Endothelial cell of umbilical vein (primary cell): ENCODE measurements at regions not wholly inside any gene's neighbourhood (a gene's known extent, or its start where the extent isn't known, plus 50 kb on each side); places are given as distances from the start of the nearest gene placed in this dataset.

Experiments used
- BruUV-seq: library from RNA; stranded (reverse); fragments of 400-500 nt; replicated peaks from 2 replicates; lab custom pipeline; 2021; lab: Mats Ljungman, UMichigan
- CTCF ChIA-PET: fragments of 300-600, 350-600 bp; sonication (Branson Sonifier 250); formaldehyde crosslinking; loops from one replicate; lab custom pipeline; 2021; ENCODE audit warnings: antibody characterized with exemption, inconsistent platforms; lab: Charles Lee
- POLR2A ChIA-PET: fragments of 300-600, 350-600 bp; sonication (Branson Sonifier 250); formaldehyde crosslinking; loops from one replicate; lab custom pipeline; 2021; ENCODE audit warnings: antibody characterized with exemption, inconsistent platforms; lab: Charles Lee
- DNase-seq: peaks from one replicate; pipeline ENCODE4 v3.0.0-alpha.2; 2011; ENCODE audit warnings: low read depth, low spot score
- FAIRE-seq: peaks from 2 replicates; lab custom pipeline; 2011; peaks lifted over from hg19 to GRCh38; lab: Jason Lieb, UNC
- H2AFZ ChIP-seq: 2 replicates; pipeline ENCODE4 v1.6.0; 2012; ENCODE audit warnings: low read depth, low read length, control low read depth, inconsistent platforms
- H3K27ac ChIP-seq: 2 replicates; pipeline ENCODE4 v1.5.1; 2011; ENCODE audit warnings: low read depth, mild to moderate bottlenecking, control low read depth, low read length, moderate library complexity; ENCODE audit not compliant: insufficient read depth
- H3K27me3 ChIP-seq, 2 experiments: 2 replicates each; pipeline versions ENCODE4 v1.6.0 to v1.6.1; 2011; ENCODE audit warnings: low read length in 2 of 2, mixed read lengths in 1 of 2; ENCODE audit not compliant: control insufficient read depth in 2 of 2, insufficient read depth in 2 of 2
- H3K36me3 ChIP-seq, 2 experiments: 2 replicates in 1 of 2; 3 replicates in 1 of 2; pipeline ENCODE4 v1.5.1; 2011; ENCODE audit warnings: low read length in 2 of 2, mild to moderate bottlenecking in 1 of 2, moderate library complexity in 1 of 2; ENCODE audit not compliant: control insufficient read depth in 2 of 2, insufficient read depth in 2 of 2; ENCODE audit errors: extremely low read depth in 1 of 2
- H3K4me1 ChIP-seq: 3 replicates; pipeline ENCODE4 v1.5.1; 2011; ENCODE audit warnings: mild to moderate bottlenecking, low read length; ENCODE audit not compliant: control insufficient read depth, insufficient read depth; ENCODE audit errors: extremely low read depth
- H3K4me2 ChIP-seq: 2 replicates; pipeline ENCODE4 v1.6.1; 2011; ENCODE audit warnings: low read length, control low read depth, mixed read lengths; ENCODE audit not compliant: insufficient read depth
- H3K4me3 ChIP-seq, 3 experiments: fragments of 200-600 bp in 1 of 3; sonication (generic), shearing (Covaris generic) in 1 of 3; replicated peaks in 1 of 3; 2 replicates each; pipeline ENCODE4 v1.5.1; 2011 to 2016; ENCODE audit warnings: control low read depth in 3 of 3, low read length in 3 of 3, mild to moderate bottlenecking in 2 of 3, inconsistent platforms in 1 of 3, low read depth in 1 of 3, moderate library complexity in 1 of 3; ENCODE audit not compliant: insufficient read depth in 1 of 3
- H3K79me2 ChIP-seq: 2 replicates; pipeline ENCODE4 v1.6.0; 2012; ENCODE audit warnings: low read length, inconsistent platforms; ENCODE audit not compliant: control insufficient read depth, insufficient read depth
- H3K9ac ChIP-seq: replicated peaks from 2 replicates; pipeline ENCODE3; 2011; ENCODE audit warnings: low read length, control low read depth; ENCODE audit not compliant: insufficient read depth; ENCODE audit errors: extremely low read depth
- H3K9me1 ChIP-seq: replicated peaks from 3 replicates; pipeline ENCODE4 v1.6.0; 2011; ENCODE audit warnings: mild to moderate bottlenecking, low read length; ENCODE audit not compliant: control insufficient read depth, insufficient read depth; ENCODE audit errors: extremely low read depth
- H3K9me3 ChIP-seq: replicated peaks from 2 replicates; pipeline ENCODE4 v1.5.1; 2012; ENCODE audit warnings: low read length, inconsistent platforms; ENCODE audit not compliant: control insufficient read depth, insufficient read depth
- H4K20me1 ChIP-seq: replicated peaks from 2 replicates; pipeline ENCODE3; 2011; ENCODE audit warnings: mild to moderate bottlenecking, low read length; ENCODE audit not compliant: control insufficient read depth, insufficient read depth; ENCODE audit errors: extremely low read depth
- CTCF ChIP-seq, 2 donors: IDR thresholded peaks; 1 replicate in 1 of 2; 2 replicates in 1 of 2; pipeline ENCODE4 v1.5.1; 2011; ENCODE audit warnings: low read length in 2 of 2, mild to moderate bottlenecking in 2 of 2, moderate library complexity in 2 of 2, control low read depth in 1 of 2, inconsistent platforms in 1 of 2, low read depth in 1 of 2; ENCODE audit not compliant: insufficient read depth in 1 of 2; ENCODE audit errors: extremely low read depth in 1 of 2
- EZH2 ChIP-seq: IDR thresholded peaks from 2 replicates; pipeline ENCODE4 v1.6.1; 2012; ENCODE audit warnings: borderline replicate concordance, low read depth, mild to moderate bottlenecking, moderate library complexity, low read length, inconsistent platforms; ENCODE audit not compliant: severe bottlenecking
- FOS ChIP-seq: IDR thresholded peaks from 2 replicates; pipeline ENCODE4 v1.6.1; 2011; ENCODE audit warnings: mild to moderate bottlenecking, low read length, moderate library complexity, borderline replicate concordance; ENCODE audit not compliant: insufficient read depth
- GATA2 ChIP-seq: IDR thresholded peaks from 2 replicates; pipeline ENCODE4 v1.7.0; 2011; ENCODE audit warnings: low read depth, mild to moderate bottlenecking, moderate library complexity, mixed read lengths, low read length; ENCODE audit not compliant: insufficient read length, insufficient read depth
- MAX ChIP-seq: IDR thresholded peaks from 2 replicates; pipeline ENCODE4 v1.6.1; 2011; ENCODE audit not compliant: insufficient read depth, insufficient read length
- MYC ChIP-seq: IDR thresholded peaks from one replicate; pipeline ENCODE4 v1.6.1; 2011; ENCODE audit warnings: mild to moderate bottlenecking, low read depth, low read length
- POLR2A ChIP-seq: IDR thresholded peaks from 2 replicates; pipeline ENCODE4 v1.6.1; 2012; ENCODE audit warnings: low read depth, mild to moderate bottlenecking, control low read depth, low read length
- POLR2AphosphoS5 ChIP-seq: IDR thresholded peaks from 2 replicates; pipeline ENCODE4 v1.6.1; 2012; ENCODE audit warnings: low read depth, mild to moderate bottlenecking, control low read depth, low read length, moderate library complexity; ENCODE audit not compliant: insufficient read depth
- dilution Hi-C: fragments of 300-500 bp; cut with MboI; formaldehyde crosslinking; loops from one replicate; pipeline ENCODE4 v1.15.0; 2019; ENCODE audit warnings: low sequenced_read_pairs; ENCODE audit not compliant: extremely low pct_ligation_motif_present
- intact Hi-C: fragments of 100-400 bp; cut with micrococcal nuclease; formaldehyde crosslinking; loops from one replicate; pipeline ENCODE4 v1.10.0; 2022

GRCh38 chr2:107615039-107615438 is 211.7 kb upstream of the RGPD4 start:
- Histone ChIP-seq H3K9me1 (no peaks in the 10 kb centered on the region), H3K4me2 (no peak overlapping the region), H3K4me1 (no peaks in the 10 kb centered on the region), H3K79me2 (no peaks in the 10 kb centered on the region), H3K9ac (no peak overlapping the region), H3K27me3 (no peaks in the 10 kb centered on the region), H3K4me3 (no peak overlapping the region), H3K27ac (no peak overlapping the region), H4K20me1 (no peaks in the 10 kb centered on the region), H2AFZ (no peak overlapping the region), H3K36me3 (no peaks in the 10 kb centered on the region), H3K9me3 (peaks cover 1% of the 10 kb centered on the region)
- DNase-seq (no peak), FAIRE-seq (no peak)
- no TSS peak for BruUV-seq
- no peak for TF ChIP-seq MYC
- no peak for TF ChIP-seq MAX
- intact Hi-C loops (no loop called here), dilution Hi-C loops (no loop called here)
- ChIA-PET CTCF (no interaction called here), POLR2A (no interaction called here)

- DNase-seq, result no peak
- intact Hi-C loops, result no loop called here
- Histone ChIP-seq H3K9me3 (peaks cover 3% of the 10 kb centered on the region), H3K9me1 (no peaks in the 10 kb centered on the region), H4K20me1 (no peaks in the 10 kb centered on the region), H3K9ac (no peak overlapping the region), H3K4me1 (no peaks in the 10 kb centered on the region), H3K4me2 (no peak overlapping the region), H3K27ac (no peak overlapping the region), H2AFZ (no peak overlapping the region), H3K79me2 (no peaks in the 10 kb centered on the region), H3K36me3 (no peaks in the 10 kb centered on the region), H3K4me3 (no peak overlapping the region), H3K27me3 (no peaks in the 10 kb centered on the region)
- TF ChIP-seq FOS, result no peak
- TF ChIP-seq MAX, result no peak
- no peak for TF ChIP-seq EZH2
- TF ChIP-seq MYC, result no peak
- no peak for TF ChIP-seq CTCF (IDR thresholded peaks at IDR 0.05; ENCODE audit: extremely low read depth in 1 of 2, insufficient read depth in 1 of 2, low read depth in 1 of 2, low read length in 2 of 2)
- TF ChIP-seq POLR2AphosphoS5, result no peak
- no peak for TF ChIP-seq GATA2
- no peak for TF ChIP-seq POLR2A
- FAIRE-seq, result no peak
- ChIA-PET POLR2A (no interaction called here), CTCF (no interaction called here)
- no TSS peak for BruUV-seq
- dilution Hi-C loops, result no loop called here
These were observed 207.9 kb upstream of the RGPD4 start for GRCh38 chr2:107618769-107619168.
